Ovary (tissue), 7 donors: ENCODE measurements at regions not wholly inside any gene's neighbourhood (a gene's known extent, or its start where the extent isn't known, plus 50 kb on each side); places are given as distances from the start of the nearest gene placed in this dataset.

ENCODE experiments used
- DNase-seq, 5 donors: peaks; one replicate each; pipeline ENCODE4 v3.0.0-alpha.2; 2019 to 2020
- H3K27ac ChIP-seq, 2 donors: fragments of 200-600 bp; one replicate each; pipeline versions ENCODE4 v1.5.1 to v1.8.0; 2019 to 2022
- H3K27me3 ChIP-seq: fragments of 200-600 bp; one replicate; pipeline ENCODE4 v1.8.0; 2022
- H3K36me3 ChIP-seq: fragments of 200-600 bp; sonication (generic); one replicate; pipeline ENCODE4 v1.5.1; 2019
- H3K4me1 ChIP-seq: one replicate; pipeline ENCODE4 v1.8.1; 2013; ENCODE audit warnings: mild to moderate bottlenecking, moderate library complexity; ENCODE audit not compliant: insufficient read depth
- H3K4me3 ChIP-seq: fragments of 200-600 bp; sonication (generic); one replicate; pipeline ENCODE4 v1.5.1; 2017
- H3K9me3 ChIP-seq, 2 donors: fragments of 200-600 bp in 1 of 2; sonication (generic) in 1 of 2; one replicate each; pipeline versions ENCODE4 v1.5.1 to v1.8.1; 2013 to 2019; ENCODE audit warnings: mild to moderate bottlenecking in 1 of 2, moderate library complexity in 1 of 2
- EP300 ChIP-seq: sonication (generic); formaldehyde crosslinking; IDR thresholded peaks from one replicate; pipeline ENCODE4 v1.6.1; 2017; ENCODE audit warnings: antibody characterized with exemption
- POLR2A ChIP-seq: fragments of 450-650 bp; IDR thresholded peaks from one replicate; pipeline ENCODE4 v1.6.1; 2017; ENCODE audit warnings: antibody characterized with exemption, mild to moderate bottlenecking, moderate library complexity
- WGBS, 3 donors: extraction: QIAGEN DNeasy Blood & Tissue Kit in 1 of 3; methylation state at CpG; one replicate each; pipeline versions ENCODE4 v1.1.5 to v1.1.7; 2013 to 2017; 5-methylcytosine and 5-hydroxymethylcytosine counted together
- intact Hi-C, 4 donors: fragments of 100-400 bp; cut with DNase I; formaldehyde crosslinking; loops; one replicate each; pipeline versions ENCODE4 v1.11.0 to v1.15.1; 2022 to 2023
- TF ChIP-seq, protein P1 (sequence below), 3 donors: fragments of 450-650 bp in 2 of 3; fragments of 200-600 bp in 1 of 3; IDR thresholded peaks; one replicate each; pipeline versions ENCODE4 v1.5.1 to v1.8.0; 2016 to 2022; ENCODE audit warnings: antibody characterized with exemption in 3 of 3, mild to moderate bottlenecking in 1 of 3
- donor health status: DM: no; HTN: no; CAD: no; lungs with moderate emphysema.
- donor health status: DM: no; HTN: no; CAD: no.
- donor health status: Bipolar disorder and iron deficiency.
- donor health status: DM: no; HTN: no; CAD: no.
- donor health status: DM: yes; HTN: yes; CAD: no.

DNA sequence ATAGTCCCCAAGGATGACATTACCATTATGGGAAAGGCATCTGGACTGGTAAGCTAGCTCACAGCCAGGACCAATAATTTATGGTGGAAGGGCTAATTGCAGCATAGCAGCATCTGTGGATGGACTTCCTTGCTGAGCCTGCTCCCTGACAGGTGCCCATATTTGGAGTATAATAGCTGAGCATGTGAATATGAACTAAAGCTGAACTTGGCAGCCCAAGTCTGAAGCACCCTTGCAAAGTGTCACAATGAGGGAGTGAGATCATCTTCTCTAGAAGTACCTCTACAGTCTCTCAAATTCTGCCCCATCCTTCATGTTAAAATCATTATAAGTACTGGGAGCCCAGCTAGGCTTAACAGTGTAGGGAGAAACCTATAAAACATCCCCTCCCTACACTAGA is 128.2 kb upstream of the INPP4B start:
- no peak for DNase-seq
- Histone ChIP-seq H3K9me3 (no peaks in the 10 kb centered on the region), H3K27me3 (no peaks in the 10 kb centered on the region), H3K36me3 (no peaks in the 10 kb centered on the region), H3K27ac (no peak overlapping the region), H3K4me3 (no peak overlapping the region), H3K4me1 (no peaks in the 10 kb centered on the region)
- intact Hi-C loops = no loop called here
- TF ChIP-seq, protein P1, sequence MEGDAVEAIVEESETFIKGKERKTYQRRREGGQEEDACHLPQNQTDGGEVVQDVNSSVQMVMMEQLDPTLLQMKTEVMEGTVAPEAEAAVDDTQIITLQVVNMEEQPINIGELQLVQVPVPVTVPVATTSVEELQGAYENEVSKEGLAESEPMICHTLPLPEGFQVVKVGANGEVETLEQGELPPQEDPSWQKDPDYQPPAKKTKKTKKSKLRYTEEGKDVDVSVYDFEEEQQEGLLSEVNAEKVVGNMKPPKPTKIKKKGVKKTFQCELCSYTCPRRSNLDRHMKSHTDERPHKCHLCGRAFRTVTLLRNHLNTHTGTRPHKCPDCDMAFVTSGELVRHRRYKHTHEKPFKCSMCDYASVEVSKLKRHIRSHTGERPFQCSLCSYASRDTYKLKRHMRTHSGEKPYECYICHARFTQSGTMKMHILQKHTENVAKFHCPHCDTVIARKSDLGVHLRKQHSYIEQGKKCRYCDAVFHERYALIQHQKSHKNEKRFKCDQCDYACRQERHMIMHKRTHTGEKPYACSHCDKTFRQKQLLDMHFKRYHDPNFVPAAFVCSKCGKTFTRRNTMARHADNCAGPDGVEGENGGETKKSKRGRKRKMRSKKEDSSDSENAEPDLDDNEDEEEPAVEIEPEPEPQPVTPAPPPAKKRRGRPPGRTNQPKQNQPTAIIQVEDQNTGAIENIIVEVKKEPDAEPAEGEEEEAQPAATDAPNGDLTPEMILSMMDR (IDR thresholded peaks at IDR 0.05) = no peak
- TF ChIP-seq EP300 (no peak), POLR2A (no peak)

DNA sequence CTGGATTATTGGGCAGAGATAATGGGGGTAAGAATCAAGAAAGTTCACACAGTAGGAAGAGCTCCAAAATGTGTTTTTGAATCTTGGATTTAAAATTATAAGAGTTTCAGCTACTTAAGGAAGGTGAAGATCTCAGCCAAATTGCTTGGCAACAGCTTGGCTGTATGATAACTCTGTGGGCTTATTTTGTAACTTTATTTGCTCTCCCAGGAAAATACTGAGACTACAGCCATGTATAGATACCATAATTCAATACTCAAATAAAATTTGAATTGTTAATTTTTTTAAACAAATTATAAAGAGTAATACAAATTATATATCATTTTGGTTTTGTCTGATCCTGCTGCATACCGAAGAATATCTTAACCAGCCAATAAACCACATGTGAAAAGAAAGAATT is 129.5 kb upstream of the INPP4B start:
- 39 to 81% (median 54%) methylated on average over 1 of the region's 1 CpG for WGBS, 3 donors
- no peaks in the 10 kb centered on the region for H3K36me3 ChIP-seq
- intact Hi-C loops = no loop called here
- no peaks in the 10 kb centered on the region for H3K9me3 ChIP-seq
- H3K4me1 ChIP-seq = no peaks in the 10 kb centered on the region
- no peak overlapping the region for H3K4me3 ChIP-seq
- H3K27me3 ChIP-seq = no peaks in the 10 kb centered on the region
- TF ChIP-seq, protein P1 (IDR thresholded peaks at IDR 0.05) = no peak
- TF ChIP-seq POLR2A (no peak), EP300 (no peak)
- H3K27ac ChIP-seq = no peak overlapping the region
- DNase-seq = no peak

DNA sequence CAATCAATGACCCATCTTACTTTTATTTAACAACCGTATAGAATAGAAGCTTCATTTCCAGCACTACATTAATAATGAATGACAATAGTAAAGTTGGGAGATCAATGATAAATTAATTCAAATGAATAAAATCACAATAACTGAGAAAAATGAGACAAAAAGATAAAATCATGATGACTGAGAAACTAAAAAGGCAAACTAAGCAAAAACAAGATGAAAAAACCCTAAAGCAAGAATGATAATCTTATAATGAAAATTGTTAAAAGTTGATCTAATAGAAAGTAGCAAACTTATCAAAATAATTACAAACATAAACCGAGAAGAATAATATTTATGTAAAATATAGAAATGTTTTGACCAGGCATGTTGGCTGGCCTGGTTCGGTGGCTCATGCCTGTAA is 130.4 kb upstream of the INPP4B start:
- H3K36me3 ChIP-seq = no peaks in the 10 kb centered on the region
- intact Hi-C loops = no loop called here
- H3K27me3 ChIP-seq = no peaks in the 10 kb centered on the region
- 40 to 53% (median 50%) methylated on average over 3 of the region's 3 CpGs for WGBS, 3 donors
- no peak for DNase-seq
- no peaks in the 10 kb centered on the region for H3K4me1 ChIP-seq
- H3K27ac ChIP-seq = no peak overlapping the region
- TF ChIP-seq EP300 (no peak), POLR2A (no peak)
- TF ChIP-seq, protein P1 (IDR thresholded peaks at IDR 0.05) = no peak
- no peaks in the 10 kb centered on the region for H3K9me3 ChIP-seq
- no peak overlapping the region for H3K4me3 ChIP-seq

DNA sequence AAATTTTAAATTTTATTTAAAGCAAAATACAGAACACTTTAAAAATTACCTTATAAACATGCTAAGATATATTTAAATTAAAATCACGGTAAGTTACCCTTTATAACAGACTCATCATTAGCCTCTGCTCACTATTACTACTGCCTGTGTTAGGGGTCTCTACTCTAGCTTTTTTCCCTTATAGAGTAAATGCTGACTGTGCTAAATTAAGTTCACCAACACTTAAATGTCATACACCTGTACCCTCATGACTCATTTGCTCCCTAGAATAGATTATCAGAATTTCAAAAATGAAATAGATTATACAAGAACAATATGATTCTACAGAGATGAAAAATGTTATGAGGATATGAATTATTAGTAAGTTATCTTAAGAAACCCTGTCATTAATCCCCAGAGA is 131.1 kb upstream of the INPP4B start:
- H3K4me1 ChIP-seq = no peaks in the 10 kb centered on the region
- intact Hi-C loops = no loop called here
- DNase-seq = no peak
- no peaks in the 10 kb centered on the region for H3K9me3 ChIP-seq
- no peaks in the 10 kb centered on the region for H3K36me3 ChIP-seq
- 86 to 96% (median 92%) methylated on average over 1 of the region's 1 CpG for WGBS, 3 donors
- no peak overlapping the region for H3K27ac ChIP-seq
- H3K4me3 ChIP-seq = no peak overlapping the region
- TF ChIP-seq EP300 (no peak), POLR2A (no peak)
- TF ChIP-seq, protein P1 (IDR thresholded peaks at IDR 0.05) = no peak
- H3K27me3 ChIP-seq = no peaks in the 10 kb centered on the region

DNA sequence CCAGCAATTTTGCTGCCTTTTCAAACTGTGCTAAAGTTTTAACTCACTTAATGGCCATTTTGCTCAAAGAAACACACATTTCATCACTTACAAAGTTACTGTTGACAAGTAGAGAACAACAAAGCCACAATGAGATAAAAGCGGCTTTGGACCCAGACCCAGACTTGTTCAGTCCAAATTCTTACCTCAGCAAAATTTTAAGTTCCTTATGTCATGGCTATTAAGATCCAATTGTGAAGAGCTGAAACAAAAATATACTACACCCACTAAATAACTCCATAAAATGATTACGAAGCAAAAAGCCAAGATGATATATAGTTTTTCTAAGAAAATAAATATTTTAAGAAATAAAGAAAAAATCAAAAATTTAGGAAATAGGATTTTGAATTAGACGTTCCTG is 137.0 kb upstream of the INPP4B start:
- WGBS, 3 donors = 13 to 20% (median 13%) methylated on average over 3 of the region's 3 CpGs
- intact Hi-C loops = no loop called here
- Histone ChIP-seq H3K27me3 (no peaks in the 10 kb centered on the region), H3K4me3 (no peak overlapping the region), H3K4me1 (no peaks in the 10 kb centered on the region), H3K9me3 (no peaks in the 10 kb centered on the region), H3K27ac (no peak overlapping the region), H3K36me3 (no peaks in the 10 kb centered on the region)
- TF ChIP-seq, protein P1 (IDR thresholded peaks at IDR 0.05) = no peak
- no peak for TF ChIP-seq POLR2A
- no peak for TF ChIP-seq EP300
- no peak for DNase-seq
